ENCODE measurements at regions not wholly inside any gene's neighbourhood (a gene's known extent, or its start where the extent isn't known, plus 50 kb on each side); places are given as distances from the start of the nearest gene placed in this dataset.

DNA sequence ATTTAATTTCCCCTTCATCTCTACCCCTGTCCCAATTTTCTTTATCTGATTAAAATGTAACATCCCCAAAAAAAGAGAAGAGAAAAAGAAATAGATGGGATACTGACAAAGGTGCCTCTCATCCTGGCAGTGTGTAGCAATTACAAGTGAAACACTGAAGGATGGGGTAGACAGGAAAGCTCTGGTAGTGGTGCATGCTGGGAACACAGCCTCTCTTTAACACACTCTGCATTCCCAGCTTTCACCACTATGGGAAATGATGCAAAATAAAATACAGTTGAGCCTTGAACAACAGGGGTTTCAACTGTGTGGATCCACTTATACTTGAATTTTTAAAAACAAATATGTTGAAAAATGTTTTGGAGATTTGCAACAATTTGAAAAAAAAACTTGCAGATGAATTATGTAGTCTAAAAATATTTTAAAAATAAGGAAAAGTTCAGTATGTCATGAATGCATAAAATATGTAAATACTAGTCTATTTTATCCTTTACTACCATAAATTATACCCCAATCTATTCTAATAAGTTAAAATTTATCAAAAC lies 239.2 kb upstream of the DDX53 start:
- TF ChIP-seq, protein P1, sequence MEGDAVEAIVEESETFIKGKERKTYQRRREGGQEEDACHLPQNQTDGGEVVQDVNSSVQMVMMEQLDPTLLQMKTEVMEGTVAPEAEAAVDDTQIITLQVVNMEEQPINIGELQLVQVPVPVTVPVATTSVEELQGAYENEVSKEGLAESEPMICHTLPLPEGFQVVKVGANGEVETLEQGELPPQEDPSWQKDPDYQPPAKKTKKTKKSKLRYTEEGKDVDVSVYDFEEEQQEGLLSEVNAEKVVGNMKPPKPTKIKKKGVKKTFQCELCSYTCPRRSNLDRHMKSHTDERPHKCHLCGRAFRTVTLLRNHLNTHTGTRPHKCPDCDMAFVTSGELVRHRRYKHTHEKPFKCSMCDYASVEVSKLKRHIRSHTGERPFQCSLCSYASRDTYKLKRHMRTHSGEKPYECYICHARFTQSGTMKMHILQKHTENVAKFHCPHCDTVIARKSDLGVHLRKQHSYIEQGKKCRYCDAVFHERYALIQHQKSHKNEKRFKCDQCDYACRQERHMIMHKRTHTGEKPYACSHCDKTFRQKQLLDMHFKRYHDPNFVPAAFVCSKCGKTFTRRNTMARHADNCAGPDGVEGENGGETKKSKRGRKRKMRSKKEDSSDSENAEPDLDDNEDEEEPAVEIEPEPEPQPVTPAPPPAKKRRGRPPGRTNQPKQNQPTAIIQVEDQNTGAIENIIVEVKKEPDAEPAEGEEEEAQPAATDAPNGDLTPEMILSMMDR (IDR thresholded peaks at IDR 0.05; ENCODE audit: insufficient read depth, low read depth, low read length): no peak
- TF ChIP-seq EZH2 (IDR thresholded peaks at IDR 0.05; ENCODE audit: insufficient read depth, low read length): no peak

Data from astrocyte (in vitro differentiated cells and primary cell).